GM21515 (cell line): ENCODE measurements at regions not wholly inside any gene's neighbourhood (a gene's known extent, or its start where the extent isn't known, plus 50 kb on each side); places are given as distances from the start of the nearest gene placed in this dataset.

Source experiments
- ATAC-seq: cut with Tn5 transposase; IDR thresholded peaks from one replicate; pipeline ENCODE4 v1.9.1; 2021; ENCODE audit not compliant: unreplicated experiment

- ATAC-seq: no peak
Measured at GRCh38 chr2:59000796-59001195, 759.7 kb upstream of the FANCL start.

DNA sequence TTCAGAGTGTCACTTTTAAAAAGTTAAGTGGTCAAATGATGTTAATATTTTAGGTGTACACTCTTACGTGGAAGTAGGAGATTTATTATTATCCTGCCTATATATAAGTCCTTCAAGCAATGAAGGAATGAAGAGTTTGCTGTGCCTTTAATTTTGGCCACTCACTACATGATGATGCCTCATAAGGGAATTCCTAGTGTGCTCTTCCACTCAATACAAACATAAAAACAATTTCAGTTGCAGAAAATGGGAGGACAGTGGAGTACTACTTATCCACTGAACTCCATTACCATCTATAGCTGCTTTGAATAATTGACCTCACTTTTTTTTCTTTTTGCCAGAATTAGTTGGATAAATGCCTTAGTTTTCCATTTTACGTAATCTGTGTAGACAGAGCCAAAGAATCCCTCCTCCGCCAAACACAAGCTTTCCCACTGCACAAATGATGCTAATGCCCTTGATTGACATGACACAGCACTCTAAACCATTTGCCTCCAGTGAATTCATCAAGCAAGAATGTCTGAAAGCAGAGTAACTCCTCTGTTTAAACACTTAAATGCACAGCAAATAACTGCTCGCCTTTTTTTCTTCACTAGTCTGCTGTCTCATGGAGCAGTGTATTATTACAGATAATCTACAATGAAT, 751.1 kb upstream of the FANCL start:
- ATAC-seq: no peak

- ATAC-seq: no peak
Measured at GRCh38 chr2:58991357-58991756, 750.2 kb upstream of the FANCL start.

DNA sequence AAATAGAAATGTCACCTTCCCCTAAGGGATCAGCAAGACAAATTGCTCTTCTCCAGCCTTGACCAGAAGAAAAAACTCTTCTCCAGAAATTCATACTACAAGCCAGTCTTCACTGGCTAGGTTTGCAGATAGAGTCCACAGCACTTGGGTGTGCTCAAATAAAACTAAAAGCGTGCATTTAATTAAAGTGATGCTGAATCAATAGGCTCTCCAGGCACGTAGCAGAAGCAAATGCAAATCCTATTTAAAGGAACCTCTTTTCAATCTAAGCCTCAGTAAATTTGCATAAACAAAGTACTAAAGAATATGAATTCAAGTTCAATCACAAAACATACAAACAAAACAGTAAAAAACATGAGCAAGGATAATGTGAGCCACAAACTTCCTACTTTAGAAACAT, 744.4 kb upstream of the FANCL start:
- no peak for ATAC-seq

GRCh38 chr2:58984731-58985130, 743.6 kb upstream of the FANCL start:
- no peak for ATAC-seq

DNA sequence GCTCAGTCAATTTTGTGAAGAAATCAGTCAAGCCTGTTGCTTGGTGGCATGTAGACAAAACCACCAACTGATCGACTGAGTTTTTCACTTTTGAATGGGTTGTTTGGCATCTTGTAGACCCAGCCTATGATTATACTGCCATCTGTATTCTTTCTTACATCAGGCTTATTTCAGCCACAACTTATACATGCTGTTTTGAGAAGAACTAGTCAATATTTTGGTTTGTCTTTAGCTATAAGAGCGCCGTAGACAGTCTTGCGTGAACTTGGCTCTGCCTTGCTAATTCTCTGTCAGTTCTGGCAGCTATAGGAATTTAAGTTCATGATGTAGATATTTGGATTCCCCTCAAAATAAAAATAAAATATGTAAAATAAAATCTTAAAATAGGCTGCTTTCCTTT, 742.0 kb upstream of the FANCL start:
- ATAC-seq: no peak

- no peak for ATAC-seq
Measured at GRCh38 chr2:58981237-58981636, 740.1 kb upstream of the FANCL start.

- ATAC-seq: no peak
Measured at GRCh38 chr2:58976375-58977071, 735.4 kb upstream of the FANCL start.

GRCh38 chr2:58974881-58975280, 733.8 kb upstream of the FANCL start:
- no peak for ATAC-seq

DNA sequence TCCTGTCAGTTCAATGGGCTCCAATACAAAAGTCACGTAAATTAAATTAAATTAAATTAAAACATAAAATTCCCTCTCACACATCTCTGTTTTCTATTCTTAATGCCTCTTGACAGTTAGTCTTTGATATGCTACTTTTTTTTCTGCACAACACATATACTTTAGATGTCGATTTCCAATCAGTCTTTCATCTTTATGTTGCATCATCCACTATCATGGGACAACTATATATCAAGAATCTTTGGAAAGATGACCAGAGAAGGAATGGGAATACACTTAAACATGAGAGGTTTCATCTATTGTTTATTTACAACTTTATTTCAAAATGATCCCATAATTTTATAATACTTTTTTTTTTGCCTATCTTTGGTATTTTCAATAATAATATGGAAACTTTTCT, 733.3 kb upstream of the FANCL start:
- ATAC-seq: no peak

DNA sequence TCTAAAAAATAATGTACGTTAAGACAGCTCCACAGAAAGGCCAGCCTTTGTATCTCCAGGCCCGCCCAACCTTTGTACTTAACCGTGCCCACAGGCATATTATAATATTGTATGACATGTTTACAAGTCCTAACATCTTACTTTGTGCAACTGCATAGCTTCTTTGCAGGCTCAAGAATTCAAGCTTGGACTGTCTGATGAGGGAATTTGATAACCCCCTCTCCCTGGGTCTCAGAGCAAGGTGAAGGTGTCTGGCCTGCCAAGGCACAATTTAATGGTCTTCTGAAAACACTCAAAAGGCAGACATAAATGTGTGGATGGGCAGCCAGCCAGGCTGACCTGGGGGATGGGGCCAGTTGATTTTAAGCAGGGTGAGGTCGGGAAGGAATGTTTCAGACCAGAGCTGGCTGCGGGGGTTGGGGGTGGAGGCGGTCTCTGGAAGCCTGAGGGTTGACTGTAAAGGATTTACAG, 732.7 kb upstream of the FANCL start:
- no peak for ATAC-seq

DNA sequence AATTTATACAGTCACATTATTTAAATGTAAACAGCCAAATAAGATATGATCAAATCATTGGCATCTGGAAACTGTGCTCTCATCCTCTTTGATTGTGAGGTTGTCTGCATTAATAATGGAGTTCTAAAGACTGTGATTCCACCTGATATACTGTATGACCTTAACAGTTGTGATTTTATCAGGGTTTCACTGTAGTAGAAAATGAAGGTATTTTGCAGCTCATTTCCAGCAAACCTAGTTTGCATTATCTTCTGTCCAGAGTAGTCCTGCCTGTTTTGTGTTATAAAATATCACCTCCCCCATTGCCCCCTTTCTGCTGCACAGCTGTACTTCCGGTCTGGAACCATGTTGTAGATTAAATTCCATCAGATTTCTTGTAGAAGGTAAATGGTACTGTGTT, 731.6 kb upstream of the FANCL start:
- ATAC-seq: no peak

DNA sequence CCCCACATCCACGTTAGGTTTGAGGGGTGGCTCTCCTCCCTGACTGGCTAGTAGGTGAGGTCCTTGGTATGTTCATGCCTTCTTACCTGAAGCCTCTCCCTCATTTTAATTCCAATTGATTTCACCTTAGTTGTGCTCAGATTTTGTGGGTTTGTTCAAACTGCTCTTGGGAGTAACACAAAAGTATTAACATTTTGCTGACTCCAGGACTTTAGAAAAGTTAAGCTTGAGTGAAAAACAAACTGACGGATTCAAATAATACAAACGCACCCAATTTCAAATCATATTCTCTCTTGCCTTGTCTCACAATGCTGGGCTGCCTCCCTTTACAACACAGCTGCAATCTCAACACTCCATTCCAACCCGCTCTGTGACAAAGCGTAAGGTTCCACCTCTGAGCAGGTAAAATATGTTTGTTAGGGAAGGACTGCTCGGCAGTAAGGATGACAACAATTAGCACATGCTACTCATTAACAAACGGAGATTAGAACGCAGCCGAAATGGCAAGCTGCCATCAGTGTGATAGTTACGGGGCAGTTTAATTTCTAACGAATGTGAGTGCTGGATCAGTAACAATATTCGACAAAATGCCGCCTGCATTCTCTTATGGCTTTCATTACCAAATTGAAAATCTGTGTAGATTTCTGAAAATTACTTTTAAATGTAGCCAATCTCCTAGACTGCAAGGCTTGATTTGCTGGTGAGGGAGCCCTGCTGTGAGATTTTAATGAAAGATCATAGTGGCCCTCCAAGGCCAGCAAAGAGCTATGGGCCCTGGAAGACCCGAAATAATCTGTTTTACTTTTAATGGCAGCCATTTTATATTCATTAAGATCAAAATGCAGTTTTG, 730.6 kb upstream of the FANCL start:
- ATAC-seq: no peak

DNA sequence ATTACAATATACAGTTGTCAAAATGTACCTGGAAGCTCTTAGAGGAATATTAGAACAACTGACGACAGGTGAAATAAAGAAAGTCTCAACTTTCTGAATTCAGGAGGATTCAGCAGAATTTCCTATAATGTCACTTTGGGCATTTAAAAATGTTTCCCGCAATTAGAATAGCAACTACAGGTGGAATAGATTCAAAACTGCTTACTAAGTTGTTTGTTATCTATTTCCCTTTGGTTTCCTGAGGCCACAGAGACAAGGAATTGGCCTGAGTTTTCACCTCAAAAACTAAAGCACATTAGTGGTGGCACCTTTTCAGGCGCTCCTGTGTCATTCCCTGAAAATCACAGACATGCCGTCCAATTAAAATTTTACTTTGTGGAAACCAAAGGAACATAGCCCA, 729.2 kb upstream of the FANCL start:
- ATAC-seq: no peak

DNA sequence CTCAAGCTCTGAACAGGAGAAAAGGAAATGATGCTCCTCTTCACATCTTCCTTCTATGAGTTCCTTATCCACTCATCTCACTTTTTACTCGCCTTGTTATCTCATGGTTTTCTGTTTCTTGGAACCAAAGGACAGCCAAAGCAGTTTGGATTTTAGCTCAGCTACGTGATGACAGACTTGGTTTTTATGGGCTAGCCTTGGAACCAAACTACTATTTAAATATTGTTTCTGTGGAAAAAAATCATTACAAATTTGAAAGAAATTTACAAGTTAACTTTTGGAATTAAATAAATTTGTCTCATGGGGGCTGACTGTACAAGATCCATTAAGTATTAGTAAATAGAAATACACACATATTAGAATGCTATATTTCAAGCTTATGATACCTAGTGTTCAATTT, 727.8 kb upstream of the FANCL start:
- no peak for ATAC-seq

DNA sequence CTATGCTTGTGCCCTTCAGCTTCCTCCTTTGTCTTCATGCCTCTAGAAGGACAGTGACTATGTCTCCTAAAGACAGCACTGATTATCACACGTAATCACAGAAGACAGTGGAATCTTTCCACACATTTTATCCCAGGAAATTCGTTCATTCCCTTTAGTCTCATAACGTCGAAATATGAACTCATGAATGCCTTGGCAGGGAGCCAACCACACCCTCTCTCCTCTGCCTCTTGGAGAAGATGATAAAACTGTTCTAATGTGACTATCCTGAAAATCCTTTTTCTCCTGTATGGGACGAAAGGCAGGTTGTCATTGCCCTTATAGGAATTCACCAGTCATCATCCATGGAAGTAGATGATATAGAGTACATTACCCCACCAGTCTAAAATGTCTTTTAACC, 726.6 kb upstream of the FANCL start:
- ATAC-seq: no peak

GRCh38 chr2:58965602-58966001, 724.5 kb upstream of the FANCL start:
- ATAC-seq: no peak

- no peak for ATAC-seq
Measured at GRCh38 chr2:58959996-58960395, 718.9 kb upstream of the FANCL start.

- ATAC-seq: no peak
Measured at GRCh38 chr2:58957188-58957840, 716.2 kb upstream of the FANCL start.

- ATAC-seq: no peak
Measured at GRCh38 chr2:58954880-58955385, 713.8 kb upstream of the FANCL start.

GRCh38 chr2:58951722-58952121, 710.6 kb upstream of the FANCL start:
- no peak for ATAC-seq
